HG02852 (cell line): ENCODE measurements at regions not wholly inside any gene's neighbourhood (a gene's known extent, or its start where the extent isn't known, plus 50 kb on each side); places are given as distances from the start of the nearest gene placed in this dataset.
A peak's percentile ranks its signal among the peaks of the same experiment; 100 is the strongest.
"Not testable (repeated sequence)": the region's sequence is repeated elsewhere in the genome, so short reads cannot be mapped to it uniquely, and the experiment has no call there.

ENCODE experiments used
- ATAC-seq: cut with Tn5 transposase; IDR thresholded peaks from one replicate; pipeline ENCODE4 v1.9.1; 2021; ENCODE audit warnings: mild to moderate bottlenecking, moderate library complexity; ENCODE audit not compliant: unreplicated experiment

GRCh38 chr5:154593071-154593470 lies 115.0 kb upstream of the HAND1 start:
- ATAC-seq: no peak

GRCh38 chr5:154590093-154590724 lies 112.2 kb upstream of the HAND1 start:
- no peak for ATAC-seq

GRCh38 chr5:154589511-154589910 lies 111.5 kb upstream of the HAND1 start:
- ATAC-seq: no peak

GRCh38 chr5:154588833-154589425 lies 110.9 kb upstream of the HAND1 start:
- ATAC-seq: not testable (repeated sequence)

- no peak for ATAC-seq
Observed at GRCh38 chr5:154588091-154588774, 110.2 kb upstream of the HAND1 start.

GRCh38 chr5:154587123-154588026 lies 109.3 kb upstream of the HAND1 start:
- no peak for ATAC-seq

- ATAC-seq: no peak
Observed at GRCh38 chr5:154583671-154584177, 105.7 kb upstream of the HAND1 start.

- no peak for ATAC-seq
Observed at GRCh38 chr5:154580422-154580821, 102.4 kb upstream of the HAND1 start.

- no peak for ATAC-seq
Observed at GRCh38 chr5:154577416-154577815, 99.4 kb upstream of the HAND1 start.

GRCh38 chr5:154576429-154576806 lies 98.4 kb upstream of the HAND1 start:
- no peak for ATAC-seq

GRCh38 chr5:154575546-154576428 lies 97.8 kb upstream of the HAND1 start:
- peak; percentile 95 for ATAC-seq

- no peak for ATAC-seq
Observed at GRCh38 chr5:154573011-154573410, 95.0 kb upstream of the HAND1 start.

- no peak for ATAC-seq
Observed at GRCh38 chr5:154571325-154572035, 93.5 kb upstream of the HAND1 start.

- no peak for ATAC-seq
Observed at GRCh38 chr5:154570572-154571324, 92.7 kb upstream of the HAND1 start.

- no peak for ATAC-seq
Observed at GRCh38 chr5:154568589-154568988, 90.6 kb upstream of the HAND1 start.

GRCh38 chr5:154567155-154567554 lies 89.1 kb upstream of the HAND1 start:
- no peak for ATAC-seq

GRCh38 chr5:154566146-154566680 lies 88.2 kb upstream of the HAND1 start:
- ATAC-seq: no peak

GRCh38 chr5:154565123-154565522 lies 87.1 kb upstream of the HAND1 start:
- no peak for ATAC-seq
